Mesendoderm (in vitro differentiated cells): ENCODE measurements at regions not wholly inside any gene's neighbourhood (a gene's known extent, or its start where the extent isn't known, plus 50 kb on each side); places are given as distances from the start of the nearest gene placed in this dataset.
A peak's percentile ranks its signal among the peaks of the same experiment; 100 is the strongest.

Experiments
- DNase-seq: peaks from one replicate; pipeline ENCODE4 v3.0.0; 2013
- H2AK5ac ChIP-seq: 2 replicates; pipeline ENCODE4 v1.6.1; 2013; ENCODE audit warnings: low read length, inconsistent platforms
- H2BK120ac ChIP-seq: 2 replicates; pipeline ENCODE4 v1.6.1; 2013; ENCODE audit warnings: low read depth, mild to moderate bottlenecking, low read length, moderate library complexity, mixed read lengths
- H2BK15ac ChIP-seq: replicated peaks from 2 replicates; pipeline ENCODE4 v1.6.1; 2013; ENCODE audit warnings: low read depth, mild to moderate bottlenecking, moderate library complexity
- H2BK5ac ChIP-seq: 2 replicates; pipeline ENCODE4 v1.6.1; 2013; ENCODE audit warnings: low read length, inconsistent platforms
- H3K18ac ChIP-seq: 2 replicates; pipeline ENCODE4 v1.6.1; 2013; ENCODE audit warnings: mild to moderate bottlenecking, low read length, mixed read lengths
- H3K23ac ChIP-seq: one replicate; pipeline ENCODE4 v1.6.1; 2013; ENCODE audit warnings: low read length
- H3K27ac ChIP-seq: 2 replicates; pipeline ENCODE4 v1.5.1; 2013; ENCODE audit warnings: low read depth, mild to moderate bottlenecking, inconsistent platforms, low read length, moderate library complexity
- H3K27me3 ChIP-seq: 2 replicates; pipeline ENCODE4 v1.6.1; 2013; ENCODE audit warnings: low read length, control low read depth, mild to moderate bottlenecking, inconsistent platforms; ENCODE audit not compliant: insufficient read depth, poor library complexity
- H3K36me3 ChIP-seq: 2 replicates; pipeline ENCODE4 v1.6.1; 2013; ENCODE audit warnings: low read length, inconsistent platforms; ENCODE audit not compliant: control insufficient read depth, insufficient read depth
- H3K4ac ChIP-seq: one replicate; pipeline ENCODE4 v1.6.1; 2013; ENCODE audit warnings: low read depth, mild to moderate bottlenecking, low read length, moderate library complexity
- H3K4me1 ChIP-seq: 2 replicates; pipeline ENCODE4 v1.6.1; 2013; ENCODE audit warnings: low read depth, low read length, inconsistent platforms; ENCODE audit not compliant: control insufficient read depth
- H3K4me2 ChIP-seq: 2 replicates; pipeline ENCODE4 v1.6.1; 2013; ENCODE audit warnings: low read length
- H3K4me3 ChIP-seq: 2 replicates; pipeline ENCODE4 v1.5.1; 2013; ENCODE audit warnings: mild to moderate bottlenecking, low read length
- H3K56ac ChIP-seq: one replicate; pipeline ENCODE4 v1.6.1; 2013; ENCODE audit warnings: low read length
- H3K79me1 ChIP-seq: 2 replicates; pipeline ENCODE4 v1.6.1; 2013; ENCODE audit warnings: low read length, inconsistent platforms
- H3K79me2 ChIP-seq: 2 replicates; pipeline ENCODE4 v1.6.1; 2013; ENCODE audit warnings: mild to moderate bottlenecking, low read length; ENCODE audit not compliant: control insufficient read depth, insufficient read depth
- H3K9ac ChIP-seq: 2 replicates; pipeline ENCODE4 v1.6.1; 2013; ENCODE audit warnings: low read length, inconsistent platforms
- H4K5ac ChIP-seq: one replicate; pipeline ENCODE4 v1.6.1; 2013; ENCODE audit warnings: low read length
- H4K8ac ChIP-seq: one replicate; pipeline ENCODE4 v1.6.1; 2013; ENCODE audit warnings: low read depth, mild to moderate bottlenecking, control low read depth, low read length, moderate library complexity
- WGBS: extraction: QIAGEN DNeasy Blood & Tissue Kit; methylation state at CpG from one replicate; pipeline ENCODE4 v1.1.7; 2013; ENCODE audit warnings: low lambda C conversion rate, missing lambda C conversion rate; ENCODE audit not compliant: insufficient coverage; ENCODE audit errors: extremely low coverage; 5-methylcytosine and 5-hydroxymethylcytosine counted together

DNA sequence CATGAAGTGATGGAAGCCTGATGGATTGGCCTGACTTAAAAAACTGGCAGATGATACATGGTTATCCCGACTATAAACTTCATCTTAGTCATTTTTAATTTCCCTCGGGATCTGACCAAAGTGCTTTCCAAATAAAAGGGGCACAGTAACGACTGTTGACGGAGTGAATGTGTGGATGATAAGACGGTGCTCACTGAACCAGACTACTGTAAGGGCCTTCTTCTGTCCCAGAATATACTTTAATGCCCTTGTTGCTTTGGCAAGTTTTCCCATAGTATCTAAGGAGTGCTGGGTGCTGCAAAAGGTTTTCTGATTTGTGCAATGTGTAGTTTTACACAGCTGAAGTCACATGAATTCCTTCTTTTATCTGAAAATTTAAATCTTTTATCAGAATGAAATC, 373.5 kb downstream of the DSEL start:
- H3K79me1 ChIP-seq, result no peaks in the 10 kb centered on the region
- no peak overlapping the region for H3K23ac ChIP-seq
- H3K4me2 ChIP-seq, result no peak overlapping the region
- H3K36me3 ChIP-seq, result no peaks in the 10 kb centered on the region
- no peak overlapping the region for H3K9ac ChIP-seq
- no peak overlapping the region for H3K56ac ChIP-seq
- H3K79me2 ChIP-seq, result no peaks in the 10 kb centered on the region
- H2BK5ac ChIP-seq, result no peak overlapping the region
- no peaks in the 10 kb centered on the region for H3K4me1 ChIP-seq
- H4K5ac ChIP-seq, result no peak overlapping the region
- no peak for DNase-seq
- no peak overlapping the region for H3K27ac ChIP-seq
- no peak overlapping the region for H3K4me3 ChIP-seq
- no peak overlapping the region for H2BK120ac ChIP-seq
- H3K18ac ChIP-seq, result no peak overlapping the region
- H2BK15ac ChIP-seq, result no peak overlapping the region
- WGBS, result no CpG with 5 or more reads among the region's 5 CpGs
- H3K27me3 ChIP-seq, result no peaks in the 10 kb centered on the region
- no peak overlapping the region for H4K8ac ChIP-seq
- H3K4ac ChIP-seq, result no peak overlapping the region
- H2AK5ac ChIP-seq, result no peak overlapping the region

DNA sequence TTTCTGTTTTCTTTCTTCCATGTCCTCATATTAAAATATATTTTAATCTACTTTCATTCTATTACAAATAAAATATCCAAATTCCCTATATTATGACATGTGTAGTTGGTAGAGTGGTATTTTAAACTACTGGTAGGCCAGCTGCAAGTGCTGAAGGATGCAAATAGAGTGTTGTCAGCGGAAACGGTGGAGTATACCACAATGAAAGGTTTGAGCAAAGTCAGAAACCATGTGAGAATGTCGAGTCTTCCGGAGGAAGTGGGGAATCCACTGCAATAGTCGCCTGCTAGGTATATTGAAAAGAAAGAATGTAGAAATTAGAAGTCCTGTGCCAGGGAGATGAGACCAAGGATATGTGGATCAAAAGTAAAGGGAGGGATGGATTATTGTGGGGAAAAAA, 373.9 kb downstream of the DSEL start:
- no peak for DNase-seq
- no CpG with 5 or more reads among the region's 5 CpGs for WGBS
- no peak overlapping the region for H4K8ac ChIP-seq
- no peaks in the 10 kb centered on the region for H3K79me2 ChIP-seq
- H2BK15ac ChIP-seq, result no peak overlapping the region
- H3K27ac ChIP-seq, result no peak overlapping the region
- H3K4me2 ChIP-seq, result no peak overlapping the region
- H3K23ac ChIP-seq, result no peak overlapping the region
- no peak overlapping the region for H2BK120ac ChIP-seq
- no peak overlapping the region for H3K4ac ChIP-seq
- no peak overlapping the region for H3K56ac ChIP-seq
- H3K4me1 ChIP-seq, result no peaks in the 10 kb centered on the region
- no peak overlapping the region for H3K4me3 ChIP-seq
- no peak overlapping the region for H2AK5ac ChIP-seq
- H3K18ac ChIP-seq, result no peak overlapping the region
- no peak overlapping the region for H2BK5ac ChIP-seq
- no peaks in the 10 kb centered on the region for H3K27me3 ChIP-seq
- H3K9ac ChIP-seq, result no peak overlapping the region
- H3K79me1 ChIP-seq, result no peaks in the 10 kb centered on the region
- no peaks in the 10 kb centered on the region for H3K36me3 ChIP-seq
- no peak overlapping the region for H4K5ac ChIP-seq

DNA sequence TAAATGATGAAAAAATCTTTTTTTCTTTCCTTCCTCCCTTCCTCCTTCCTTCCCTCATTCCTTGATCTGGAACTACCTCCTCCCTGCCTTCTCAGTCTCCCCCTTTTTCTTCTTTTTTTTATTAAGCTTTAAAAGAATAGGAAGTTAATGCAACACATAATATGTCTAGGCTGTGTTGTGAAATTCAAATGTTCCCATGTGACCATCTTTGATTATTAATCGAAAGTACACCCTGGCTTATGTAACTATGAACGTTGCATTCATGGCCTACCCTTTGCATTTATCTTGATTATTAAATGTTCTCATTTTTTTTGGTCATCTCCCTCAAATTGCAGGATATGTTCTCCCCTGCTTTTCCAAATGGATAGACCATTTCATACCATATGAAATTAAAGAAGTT, 376.0 kb downstream of the DSEL start:
- H2BK15ac ChIP-seq, result no peak overlapping the region
- H3K27ac ChIP-seq, result no peak overlapping the region
- H3K18ac ChIP-seq, result no peak overlapping the region
- no peak for DNase-seq
- H3K4me3 ChIP-seq, result no peak overlapping the region
- no peak overlapping the region for H3K56ac ChIP-seq
- WGBS, result no CpG with 5 or more reads among the region's 2 CpGs
- H2AK5ac ChIP-seq, result no peak overlapping the region
- H3K79me2 ChIP-seq, result no peaks in the 10 kb centered on the region
- H3K4me2 ChIP-seq, result no peak overlapping the region
- H4K8ac ChIP-seq, result no peak overlapping the region
- no peaks in the 10 kb centered on the region for H3K4me1 ChIP-seq
- no peak overlapping the region for H3K9ac ChIP-seq
- no peaks in the 10 kb centered on the region for H3K36me3 ChIP-seq
- no peaks in the 10 kb centered on the region for H3K27me3 ChIP-seq
- H2BK5ac ChIP-seq, result no peak overlapping the region
- no peaks in the 10 kb centered on the region for H3K79me1 ChIP-seq
- H3K23ac ChIP-seq, result no peak overlapping the region
- no peak overlapping the region for H2BK120ac ChIP-seq
- no peak overlapping the region for H4K5ac ChIP-seq
- H3K4ac ChIP-seq, result no peak overlapping the region

DNA sequence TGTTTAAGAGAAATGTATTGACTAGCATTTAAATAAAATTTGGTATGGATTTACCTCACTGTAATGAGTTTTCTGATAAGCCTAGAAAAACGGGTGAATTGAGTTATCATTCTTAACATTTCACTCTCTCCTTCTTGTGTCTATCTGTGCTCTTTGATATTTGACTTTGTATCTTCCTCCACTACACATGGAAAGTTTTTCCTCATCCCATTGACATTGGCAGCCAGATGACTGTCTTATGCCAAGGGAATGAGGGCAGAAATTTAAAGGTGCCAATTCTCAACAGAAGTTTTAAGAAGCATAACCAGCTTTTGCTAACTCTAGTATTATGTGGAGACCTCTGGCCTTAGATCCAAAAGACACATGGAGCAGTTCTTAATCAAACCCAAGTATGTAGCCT, 376.6 kb downstream of the DSEL start:
- Histone ChIP-seq H3K23ac (peak overlapping the region; percentile 59), H3K79me1 (no peaks in the 10 kb centered on the region), H3K4ac (no peak overlapping the region), H3K9ac (no peak overlapping the region), H3K4me1 (no peaks in the 10 kb centered on the region), H2AK5ac (no peak overlapping the region), H3K36me3 (no peaks in the 10 kb centered on the region), H3K27me3 (no peaks in the 10 kb centered on the region), H4K8ac (no peak overlapping the region), H3K4me2 (no peak overlapping the region), H3K27ac (no peak overlapping the region), H4K5ac (no peak overlapping the region), H3K18ac (no peak overlapping the region), H3K4me3 (no peak overlapping the region), H2BK15ac (no peak overlapping the region), H3K79me2 (no peaks in the 10 kb centered on the region), H2BK120ac (no peak overlapping the region), H2BK5ac (no peak overlapping the region), H3K56ac (no peak overlapping the region)
- no peak for DNase-seq
- WGBS, result no CpG with 5 or more reads among the region's 1 CpG

DNA sequence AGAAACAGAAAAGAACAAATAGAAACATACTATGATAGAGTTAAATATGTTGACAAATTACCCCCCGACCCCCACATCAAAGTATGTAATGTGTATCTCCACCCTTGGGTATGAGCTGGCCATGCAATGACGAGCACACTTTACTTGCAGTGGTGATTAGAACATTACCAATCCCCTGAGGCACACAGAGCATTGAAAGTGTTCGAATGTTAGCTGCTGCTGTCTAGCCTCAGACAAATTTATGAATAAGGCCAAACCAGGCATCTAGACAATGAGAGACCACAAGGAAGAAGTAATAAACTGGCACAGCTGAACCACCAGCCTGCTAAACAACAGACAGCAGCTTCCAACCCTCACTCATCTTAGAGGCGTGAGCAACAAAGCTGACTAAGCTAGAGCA, 380.5 kb downstream of the DSEL start:
- no peaks in the 10 kb centered on the region for H3K79me1 ChIP-seq
- no peak overlapping the region for H3K4me2 ChIP-seq
- no peak overlapping the region for H3K23ac ChIP-seq
- no peak overlapping the region for H3K18ac ChIP-seq
- H2BK15ac ChIP-seq, result no peak overlapping the region
- H3K79me2 ChIP-seq, result no peaks in the 10 kb centered on the region
- no peak overlapping the region for H3K4me3 ChIP-seq
- no peak overlapping the region for H3K9ac ChIP-seq
- H3K36me3 ChIP-seq, result no peaks in the 10 kb centered on the region
- no peak overlapping the region for H4K5ac ChIP-seq
- no peak overlapping the region for H4K8ac ChIP-seq
- WGBS, result no CpG with 5 or more reads among the region's 4 CpGs
- H3K4ac ChIP-seq, result no peak overlapping the region
- no peak overlapping the region for H2BK5ac ChIP-seq
- H3K4me1 ChIP-seq, result no peaks in the 10 kb centered on the region
- no peak overlapping the region for H3K56ac ChIP-seq
- H3K27me3 ChIP-seq, result no peaks in the 10 kb centered on the region
- H2BK120ac ChIP-seq, result no peak overlapping the region
- no peak overlapping the region for H2AK5ac ChIP-seq
- no peak for DNase-seq
- H3K27ac ChIP-seq, result no peak overlapping the region

DNA sequence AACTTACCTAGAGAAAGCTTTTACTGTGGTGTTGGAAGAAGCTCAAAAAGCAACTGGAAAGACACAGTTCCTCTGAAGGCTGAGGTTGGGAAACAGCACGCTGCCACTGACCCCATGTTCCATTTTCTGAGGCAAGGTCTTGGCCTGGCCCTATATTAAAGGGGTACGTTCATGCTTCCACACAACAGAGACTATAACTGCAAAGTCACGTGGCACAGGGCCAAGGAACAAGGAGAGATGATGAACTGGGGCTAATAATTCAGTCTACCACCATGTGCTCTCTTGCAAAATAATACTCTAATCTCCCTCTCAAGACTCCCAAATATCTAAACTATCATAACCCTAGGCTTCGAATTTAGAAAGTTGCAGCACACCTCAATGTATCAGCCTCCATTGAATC, 381.6 kb downstream of the DSEL start:
- no peak overlapping the region for H3K18ac ChIP-seq
- H3K9ac ChIP-seq, result no peak overlapping the region
- H2BK120ac ChIP-seq, result no peak overlapping the region
- no peak overlapping the region for H2AK5ac ChIP-seq
- no peaks in the 10 kb centered on the region for H3K27me3 ChIP-seq
- H3K36me3 ChIP-seq, result no peaks in the 10 kb centered on the region
- no CpG with 5 or more reads among the region's 4 CpGs for WGBS
- no peak overlapping the region for H2BK5ac ChIP-seq
- no peak overlapping the region for H3K27ac ChIP-seq
- no peak overlapping the region for H4K5ac ChIP-seq
- no peak overlapping the region for H3K4me3 ChIP-seq
- no peak overlapping the region for H3K4ac ChIP-seq
- H2BK15ac ChIP-seq, result no peak overlapping the region
- H3K56ac ChIP-seq, result no peak overlapping the region
- no peak overlapping the region for H3K23ac ChIP-seq
- no peak for DNase-seq
- H4K8ac ChIP-seq, result no peak overlapping the region
- no peak overlapping the region for H3K4me2 ChIP-seq
- no peaks in the 10 kb centered on the region for H3K79me1 ChIP-seq
- no peaks in the 10 kb centered on the region for H3K4me1 ChIP-seq
- H3K79me2 ChIP-seq, result no peaks in the 10 kb centered on the region
